NB4 (cell line): ENCODE measurements at regions not wholly inside any gene's neighbourhood (a gene's known extent, or its start where the extent isn't known, plus 50 kb on each side); places are given as distances from the start of the nearest gene placed in this dataset.

Experiments
- CTCF ChIP-seq: IDR thresholded peaks from one replicate; pipeline ENCODE4 v1.5.1; 2012; ENCODE audit warnings: low read depth, low read length
- POLR2A ChIP-seq: IDR thresholded peaks from 2 replicates; pipeline ENCODE4 v1.6.1; 2011; ENCODE audit warnings: mild to moderate bottlenecking; ENCODE audit not compliant: insufficient read length; ENCODE audit errors: extremely low read depth

- TF ChIP-seq POLR2A (no peak), CTCF (no peak)
Observed at GRCh38 chr13:95477187-95477586, 75.3 kb upstream of the CLDN10 start.
